Cardiac fibroblast (primary cell): ENCODE measurements at regions not wholly inside any gene's neighbourhood (a gene's known extent, or its start where the extent isn't known, plus 50 kb on each side); places are given as distances from the start of the nearest gene placed in this dataset.
"Not testable (repeated sequence)": the region's sequence is repeated elsewhere in the genome, so short reads cannot be mapped to it uniquely, and the experiment has no call there.

Experiments used
- DNase-seq, 2 donors: peaks; one replicate each; pipeline versions ENCODE4 v3.0.0 to v3.0.0-alpha.2; 2010; ENCODE audit warnings: low read depth in 2 of 2
- H3K4me3 ChIP-seq, 2 donors: replicated peaks in 1 of 2; 1 replicate in 1 of 2; 2 replicates in 1 of 2; pipeline ENCODE4 v1.5.1; 2011; ENCODE audit warnings: low read depth in 2 of 2, low read length in 2 of 2, mild to moderate bottlenecking in 2 of 2, moderate library complexity in 1 of 2
- CTCF ChIP-seq: IDR thresholded peaks from one replicate; pipeline ENCODE4 v1.5.1; 2011; ENCODE audit warnings: low read depth, mild to moderate bottlenecking, low read length, inconsistent platforms

GRCh38 chr10:23981520-23982309, 227.2 kb upstream of the KIAA1217 start:
- TF ChIP-seq CTCF = no peak
- no peak overlapping the region for H3K4me3 ChIP-seq
- no peak for DNase-seq

GRCh38 chr10:23984405-23984804, 224.5 kb upstream of the KIAA1217 start:
- not testable (repeated sequence) for H3K4me3 ChIP-seq, DNase-seq

GRCh38 chr10:23988006-23988405, 220.9 kb upstream of the KIAA1217 start:
- no peak for TF ChIP-seq CTCF
- no peak for DNase-seq

GRCh38 chr10:23994459-23995046, 214.4 kb upstream of the KIAA1217 start:
- no peak overlapping the region for H3K4me3 ChIP-seq
- DNase-seq = peak; percentile 63 to 71
- TF ChIP-seq CTCF = peak; percentile 91

More at GRCh38 chr10:23988006-23988405, 220.9 kb upstream of the KIAA1217 start:
- H3K4me3 ChIP-seq = no peak overlapping the region

GRCh38 chr10:23999445-23999844, 209.5 kb upstream of the KIAA1217 start:
- TF ChIP-seq CTCF = no peak
- no peak overlapping the region for H3K4me3 ChIP-seq
- no peak for DNase-seq

GRCh38 chr10:24000271-24000813, 208.6 kb upstream of the KIAA1217 start:
- TF ChIP-seq CTCF = no peak
- no peak overlapping the region for H3K4me3 ChIP-seq
- no peak for DNase-seq

- H3K4me3 ChIP-seq = no peak overlapping the region
- no peak for DNase-seq
- no peak for TF ChIP-seq CTCF
These were observed 202.2 kb upstream of the KIAA1217 start for GRCh38 chr10:24006741-24007140.
